Prostate gland (tissue), 1 donor: ENCODE measurements at regions not wholly inside any gene's neighbourhood (a gene's known extent, or its start where the extent isn't known, plus 50 kb on each side); places are given as distances from the start of the nearest gene placed in this dataset.

ENCODE experiments used
- POLR2A ChIP-seq: fragments of 450-650 bp; IDR thresholded peaks from one replicate; pipeline ENCODE4 v1.6.1; 2016; ENCODE audit warnings: antibody characterized with exemption, mild to moderate bottlenecking
- POLR2AphosphoS5 ChIP-seq: sonication (generic); formaldehyde crosslinking; IDR thresholded peaks from one replicate; pipeline ENCODE4 v1.6.1; 2017; ENCODE audit warnings: antibody characterized with exemption

- TF ChIP-seq POLR2A (no peak), POLR2AphosphoS5 (no peak)
Observed at GRCh38 chr9:16328349-16328748, 542.1 kb downstream of the BNC2 start.
